Right ventricle myocardium inferior (tissue), 1 donor: ENCODE measurements at regions not wholly inside any gene's neighbourhood (a gene's known extent, or its start where the extent isn't known, plus 50 kb on each side); places are given as distances from the start of the nearest gene placed in this dataset.
"Not testable (repeated sequence)": the region's sequence is repeated elsewhere in the genome, so short reads cannot be mapped to it uniquely, and the experiment has no call there.

ENCODE experiments used
- ATAC-seq: fragments of 200-7000 bp; cut with Tn5 transposase; one replicate; pipeline ENCODE4 v1.9.1; 2020; ENCODE audit warnings: mild to moderate bottlenecking, moderate library complexity
- DNase-seq: peaks from one replicate; pipeline ENCODE4 v3.0.0; 2021; ENCODE audit errors: missing footprints
- intact Hi-C: fragments of 100-400 bp; cut with DNase I; formaldehyde crosslinking; loops from one replicate; pipeline ENCODE4 v1.11.0; 2022
- donor health status: DM: no; HTN: yes; CAD: no; lungs with severe emphysema.

DNA sequence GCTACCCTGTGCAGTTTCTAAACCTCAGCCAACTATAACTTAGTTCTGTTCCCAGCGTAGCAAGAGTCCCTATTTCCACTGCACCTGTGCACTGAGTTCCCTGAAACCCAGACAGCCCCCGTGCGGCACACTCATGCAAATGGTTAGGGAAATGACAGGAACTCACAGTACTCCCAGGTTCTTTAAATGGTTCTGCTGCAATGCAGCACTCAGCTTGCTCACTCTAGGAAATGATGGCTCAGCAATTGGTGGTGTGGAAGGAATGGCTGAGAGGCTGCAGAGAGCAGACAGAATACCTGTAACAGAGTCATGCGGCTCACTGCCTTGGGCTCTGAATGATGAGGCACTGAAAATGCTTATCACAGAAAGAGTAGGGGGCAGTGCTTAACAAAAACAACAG lies 143.0 kb downstream of the RAD51AP2 start:
- no peak for ATAC-seq
- no peak for DNase-seq
- intact Hi-C loops: no loop called here

DNA sequence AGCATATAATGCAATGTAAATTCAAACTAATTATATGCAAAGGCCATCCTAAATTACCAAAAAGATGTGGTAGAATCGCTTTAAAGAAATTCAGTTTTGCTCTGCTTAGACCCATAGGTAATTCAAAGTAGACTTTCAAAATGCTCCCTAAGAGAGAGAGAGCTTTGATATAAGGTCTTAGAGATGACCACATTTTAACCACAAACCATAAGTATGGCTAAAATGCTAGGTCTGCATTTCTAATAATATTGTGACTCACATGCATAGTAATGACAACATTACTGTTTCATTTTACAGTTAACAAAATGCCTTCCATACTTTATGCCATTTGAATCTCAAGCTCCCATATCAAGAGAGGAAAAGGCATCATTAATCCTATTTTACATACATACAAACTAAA lies 144.5 kb downstream of the RAD51AP2 start:
- no peak for ATAC-seq

DNA sequence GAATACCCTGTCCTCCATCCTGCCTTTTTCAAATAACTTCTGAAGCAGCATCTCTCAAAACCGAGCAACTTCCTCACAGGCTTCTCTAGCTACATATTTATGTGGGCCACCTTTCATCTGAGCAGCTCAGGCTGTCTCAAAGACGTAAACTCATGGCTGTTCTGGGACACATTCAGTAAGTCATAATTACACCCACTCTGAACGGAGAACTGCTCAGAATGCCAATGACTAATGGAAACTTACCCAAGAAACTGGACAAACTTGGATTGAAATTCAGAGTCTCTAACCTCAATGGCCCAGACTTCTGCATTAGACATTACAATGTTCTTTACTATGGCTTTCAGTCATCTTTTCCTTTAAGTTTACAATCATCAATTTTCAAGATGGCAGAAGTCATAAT lies 145.2 kb downstream of the RAD51AP2 start:
- DNase-seq (no peak), ATAC-seq (no peak)
- intact Hi-C loops: no loop called here

More for the DNA sequence above, 144.5 kb downstream of the RAD51AP2 start:
- intact Hi-C loops: no loop called here
- DNase-seq: no peak

DNA sequence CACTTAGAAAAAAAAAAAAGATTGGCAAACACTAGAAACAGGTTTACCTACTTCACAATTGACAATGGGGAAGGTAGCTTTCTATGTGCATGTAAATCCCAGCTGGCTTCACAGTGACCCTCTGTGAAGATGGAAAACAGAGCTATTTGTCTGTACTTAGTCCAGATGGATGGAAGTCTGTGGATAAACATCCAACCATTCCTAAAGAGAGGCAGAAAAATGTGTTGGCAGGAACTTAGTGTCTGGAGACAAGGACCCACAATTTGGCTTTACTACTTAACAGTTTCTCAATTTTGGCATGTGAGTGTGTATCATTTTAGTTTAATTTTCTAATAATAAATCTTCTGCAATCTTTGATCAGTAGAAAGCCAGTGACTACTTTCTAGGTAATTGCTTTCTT lies 154.4 kb downstream of the RAD51AP2 start:
- no peak for DNase-seq
- intact Hi-C loops: no loop called here

DNA sequence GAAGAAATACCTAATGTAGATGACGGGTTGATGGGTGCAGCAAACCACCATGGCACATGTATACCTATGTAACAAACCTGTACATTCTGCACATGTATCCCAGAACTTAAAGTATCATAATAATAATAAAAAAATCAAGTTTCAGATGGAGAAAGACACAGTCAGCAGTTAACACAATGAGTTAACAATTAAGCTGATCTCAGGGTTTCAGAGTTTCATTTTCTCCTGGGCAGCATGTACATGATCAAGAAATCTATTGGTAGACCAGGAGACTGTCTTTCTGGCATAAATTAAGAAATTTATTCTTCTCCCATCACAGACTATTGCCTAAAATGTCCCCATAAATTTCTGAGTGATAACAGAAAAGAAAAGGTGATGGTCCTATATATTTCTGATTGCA lies 155.3 kb downstream of the RAD51AP2 start:
- DNase-seq (no peak), ATAC-seq (no peak)
- intact Hi-C loops: no loop called here

More for the DNA sequence above, 154.4 kb downstream of the RAD51AP2 start:
- ATAC-seq: no peak

DNA sequence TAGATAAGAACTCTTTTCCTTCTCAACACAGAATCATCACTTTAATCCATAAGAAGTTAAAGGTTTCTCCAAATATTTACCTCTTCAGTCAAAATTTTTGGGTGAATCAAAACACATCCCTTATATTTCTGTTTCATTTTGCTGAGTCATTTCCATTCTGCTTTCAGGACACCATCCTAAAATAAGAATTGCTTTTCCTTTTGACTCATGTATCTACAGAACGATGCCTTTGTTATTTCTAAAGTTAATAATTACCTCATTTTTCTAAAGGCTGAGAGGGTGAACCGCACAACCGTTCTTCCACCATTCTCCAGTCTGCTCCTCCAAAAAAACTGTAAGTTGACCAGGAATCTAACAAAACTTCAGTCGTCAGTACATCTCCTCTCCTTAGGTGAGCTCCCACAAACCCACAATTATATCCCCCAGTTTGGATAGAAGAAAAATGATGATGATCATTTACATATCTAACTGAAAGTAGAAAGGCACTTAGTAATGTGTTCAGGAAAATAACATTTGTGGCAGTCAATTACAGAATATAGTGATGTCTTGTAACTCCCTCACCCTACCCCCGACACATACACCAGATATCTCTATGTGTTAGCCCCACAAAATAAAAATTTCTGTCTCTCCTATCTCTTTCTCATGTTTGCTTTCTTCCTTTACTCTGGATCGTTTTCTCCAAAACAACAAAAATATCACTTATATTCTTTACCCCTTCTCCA lies 162.5 kb downstream of the RAD51AP2 start:
- intact Hi-C loops: no loop called here
- ATAC-seq (no peak), DNase-seq (no peak)

DNA sequence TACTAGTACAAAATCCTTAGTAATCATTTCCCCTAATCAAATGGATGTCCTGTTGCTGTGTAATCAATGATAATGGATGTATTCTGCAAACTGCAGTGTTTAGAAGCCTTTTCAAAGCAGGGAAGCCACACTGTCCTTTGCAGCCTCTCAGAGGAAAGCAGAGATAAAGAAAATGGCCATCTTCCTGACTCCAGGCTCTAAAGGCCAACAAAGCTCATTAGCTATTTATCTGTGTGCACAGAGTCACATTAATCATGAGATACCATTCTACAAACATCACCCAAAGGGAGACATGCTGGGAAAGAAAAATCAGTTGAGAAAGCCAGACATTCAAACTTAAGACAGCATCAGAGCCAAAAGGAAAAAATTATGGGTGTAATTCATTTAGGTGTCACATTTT lies 165.0 kb downstream of the RAD51AP2 start:
- DNase-seq: no peak

DNA sequence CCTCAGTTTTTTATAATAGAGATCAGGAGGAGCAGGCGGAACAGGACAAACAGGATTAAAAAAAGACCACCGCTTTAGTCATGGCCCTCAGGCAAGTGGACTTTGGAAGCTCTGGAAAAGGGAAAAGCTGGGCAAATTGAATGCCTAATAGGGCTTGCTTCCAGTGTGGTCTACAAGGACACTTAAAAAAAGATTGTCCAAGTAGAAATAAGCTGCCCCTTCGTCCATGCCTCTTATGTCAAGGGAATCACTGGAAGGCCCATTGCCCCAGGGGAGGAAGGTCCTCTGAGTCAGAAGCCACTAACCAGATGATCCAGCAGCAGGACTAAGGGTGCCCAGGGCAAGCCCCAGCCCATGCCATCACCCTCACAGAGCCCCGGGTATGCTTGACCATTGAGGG lies 175.5 kb downstream of the RAD51AP2 start:
- intact Hi-C loops, DNase-seq, ATAC-seq: not testable (repeated sequence)

More for the DNA sequence above, 165.0 kb downstream of the RAD51AP2 start:
- no peak for ATAC-seq
- intact Hi-C loops: no loop called here

DNA sequence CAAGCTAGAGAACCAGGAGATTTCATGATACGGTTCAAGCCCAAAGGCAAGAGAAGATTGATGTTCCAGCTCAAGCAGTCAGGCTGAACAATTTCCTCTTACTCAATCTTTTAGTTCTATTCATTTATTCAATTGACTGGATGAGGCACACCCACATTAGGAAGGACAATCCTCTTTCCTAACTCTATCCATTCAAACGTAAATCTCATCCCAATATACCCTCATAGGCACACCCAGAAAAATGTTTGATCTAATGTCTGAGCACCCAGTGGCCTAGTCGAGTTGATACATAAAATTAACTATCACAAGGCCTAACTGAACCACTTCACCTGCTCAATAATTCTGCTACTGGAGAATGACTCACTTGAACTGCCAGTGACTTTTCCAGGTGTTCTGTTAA lies 180.7 kb downstream of the RAD51AP2 start:
- DNase-seq (no peak), ATAC-seq (no peak)
- intact Hi-C loops: no loop called here

DNA sequence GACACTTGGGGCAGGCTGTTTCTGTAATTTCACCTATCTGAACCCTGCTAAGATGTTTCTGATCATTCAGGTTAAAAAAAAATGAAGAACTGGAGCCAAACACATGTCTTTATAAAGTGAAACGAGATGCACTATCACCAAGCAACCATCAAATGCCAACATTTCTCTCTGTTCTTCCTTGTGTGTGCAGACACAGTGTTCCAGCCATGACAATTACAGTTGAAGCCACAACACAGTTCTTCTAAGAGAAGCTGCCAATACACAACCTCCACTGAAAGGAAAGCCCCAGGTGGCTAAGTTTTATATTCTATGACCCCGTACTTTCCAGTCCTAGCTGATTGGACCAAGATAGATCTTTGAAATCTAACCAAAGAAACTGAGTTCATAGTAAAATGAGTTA lies 181.8 kb downstream of the RAD51AP2 start:
- intact Hi-C loops: no loop called here
- ATAC-seq: no peak
- DNase-seq: no peak

DNA sequence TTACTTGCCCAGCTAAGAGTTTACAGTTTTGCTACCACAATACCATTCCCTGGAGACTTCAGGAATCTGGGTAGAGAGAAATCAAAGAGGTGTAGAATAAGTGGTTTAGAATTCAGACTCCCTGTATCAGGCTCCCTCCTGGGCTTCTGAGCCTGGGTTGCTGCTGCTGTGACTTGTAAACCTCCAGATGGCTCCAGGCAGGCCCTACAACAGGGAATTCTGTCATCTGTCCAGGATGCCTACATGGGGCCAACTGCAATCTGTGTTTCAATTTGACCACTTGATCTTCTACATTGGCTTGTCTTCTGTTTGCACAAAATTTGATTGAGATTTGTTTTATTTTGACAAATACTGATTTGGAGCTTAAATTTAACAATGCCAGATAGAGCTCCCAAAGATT lies 183.9 kb downstream of the RAD51AP2 start:
- DNase-seq (no peak), ATAC-seq (no peak)
- intact Hi-C loops: no loop called here

DNA sequence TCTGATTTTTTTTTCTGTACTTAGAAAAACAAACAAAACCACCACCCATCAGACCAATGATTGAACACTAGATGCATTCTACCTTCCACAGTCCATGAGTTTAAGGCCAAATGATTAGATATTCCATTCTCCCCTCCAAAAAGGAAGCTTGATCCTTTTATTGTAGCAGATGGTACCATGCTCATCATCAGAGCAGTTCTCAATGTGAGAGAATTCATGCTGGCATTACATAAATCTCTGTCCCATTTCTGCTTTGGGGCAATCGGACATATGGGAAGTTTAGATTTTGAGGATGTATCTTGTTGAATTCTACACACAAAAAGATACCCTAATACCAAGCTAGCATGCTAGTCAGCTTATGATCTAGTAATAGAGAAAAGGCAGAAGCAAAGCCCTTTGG lies 186.6 kb downstream of the RAD51AP2 start:
- ATAC-seq (no peak), DNase-seq (no peak)
- intact Hi-C loops: no loop called here

DNA sequence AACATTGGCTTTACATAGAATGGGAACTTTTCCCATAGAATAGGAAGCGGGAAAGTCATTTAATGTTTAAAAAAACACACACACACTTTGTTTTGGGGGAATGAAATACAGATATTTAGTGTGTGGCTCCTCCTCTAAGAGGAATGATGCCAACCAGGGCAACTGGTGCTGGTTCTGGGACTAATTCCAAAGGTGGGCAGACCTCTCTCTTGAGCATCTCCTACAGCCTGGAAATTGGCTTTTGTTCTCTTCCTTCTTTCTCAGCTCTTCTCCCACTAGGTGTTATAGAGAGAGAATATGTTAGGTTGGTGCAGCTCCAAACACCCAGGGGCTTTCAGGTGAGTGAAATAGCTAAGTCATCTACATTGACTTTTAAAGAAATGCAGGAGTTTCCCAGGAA lies 190.1 kb downstream of the RAD51AP2 start:
- intact Hi-C loops: no loop called here
- ATAC-seq (no peak), DNase-seq (no peak)

DNA sequence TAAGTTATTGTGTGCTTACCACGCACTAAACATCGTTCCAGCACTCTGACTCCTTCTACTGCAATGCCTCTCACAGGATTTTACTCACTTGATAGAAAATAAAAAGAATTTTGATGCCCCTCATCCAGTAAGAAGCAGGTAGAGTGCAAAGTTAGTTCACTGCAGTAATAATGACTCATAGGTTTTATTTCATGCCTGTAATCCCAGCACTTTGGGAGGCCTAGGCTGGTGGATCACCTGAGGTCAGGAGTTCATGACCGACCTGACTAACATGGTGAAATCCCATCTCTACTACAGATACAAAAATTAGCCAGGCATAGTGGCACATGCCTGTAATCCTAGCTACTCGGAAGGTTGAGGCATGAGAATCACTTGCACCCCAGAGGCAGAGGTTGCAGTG lies 190.6 kb downstream of the RAD51AP2 start:
- ATAC-seq (no peak), DNase-seq (no peak)
- intact Hi-C loops: no loop called here

DNA sequence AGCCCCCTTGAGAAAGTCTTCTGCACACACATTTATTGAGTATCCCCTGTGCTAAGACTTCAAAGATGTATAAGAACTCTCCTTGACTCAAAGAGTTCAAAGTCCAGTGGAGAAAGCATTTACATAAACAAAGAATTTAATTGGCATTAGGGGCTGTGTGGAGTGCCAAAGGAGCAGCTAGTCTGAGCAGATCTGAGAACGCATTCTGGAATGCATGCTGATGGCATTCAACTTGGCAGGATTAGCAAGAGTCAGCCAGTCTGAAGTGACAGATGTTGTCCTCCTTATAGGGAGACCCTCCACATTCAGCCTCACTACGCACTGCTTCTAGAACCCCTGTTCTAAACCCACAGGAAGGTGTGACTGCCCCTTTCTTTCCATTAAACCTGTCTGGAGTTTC lies 191.5 kb downstream of the RAD51AP2 start:
- ATAC-seq: no peak
- intact Hi-C loops: no loop called here
- DNase-seq: no peak

DNA sequence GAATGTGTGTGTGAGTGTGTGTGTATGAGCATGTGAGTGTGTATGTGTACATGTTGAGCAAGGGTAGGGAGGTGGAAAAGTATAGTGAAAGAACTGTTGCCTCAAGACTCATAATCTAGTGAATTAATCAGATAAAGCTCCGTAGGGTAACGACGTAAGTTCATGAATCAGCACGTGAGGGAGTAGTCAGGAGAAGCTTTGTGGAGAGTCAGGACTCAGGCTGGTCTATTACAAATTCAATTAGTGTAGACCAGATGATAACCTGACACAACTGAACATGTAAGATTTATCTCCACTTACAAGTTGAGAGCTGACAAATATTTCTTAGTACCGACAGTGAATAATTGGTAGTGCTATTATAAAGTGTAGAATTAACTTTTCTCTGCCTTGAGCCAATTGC lies 194.5 kb downstream of the RAD51AP2 start:
- DNase-seq (no peak), ATAC-seq (no peak)
- intact Hi-C loops: no loop called here

DNA sequence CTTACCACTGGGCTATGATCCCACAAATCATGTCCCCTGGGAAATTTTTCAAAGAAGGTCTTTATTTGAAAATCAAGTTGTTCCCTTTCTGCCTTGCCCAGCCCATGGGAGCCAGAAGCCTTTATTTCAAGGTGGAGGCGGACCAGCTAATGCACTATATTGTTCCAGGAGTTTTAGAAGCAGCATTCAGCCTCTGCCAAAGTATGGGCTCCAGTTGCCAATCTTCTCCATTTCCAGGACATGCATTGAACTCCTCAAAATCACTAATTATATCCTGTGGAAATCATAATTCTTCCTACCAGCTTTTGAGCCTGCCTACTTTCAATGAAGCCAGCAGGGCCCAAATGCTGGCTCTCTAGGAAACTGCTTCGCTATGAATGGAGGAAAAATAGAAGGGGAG lies 195.8 kb downstream of the RAD51AP2 start:
- no peak for DNase-seq
- no peak for ATAC-seq
- intact Hi-C loops: no loop called here

DNA sequence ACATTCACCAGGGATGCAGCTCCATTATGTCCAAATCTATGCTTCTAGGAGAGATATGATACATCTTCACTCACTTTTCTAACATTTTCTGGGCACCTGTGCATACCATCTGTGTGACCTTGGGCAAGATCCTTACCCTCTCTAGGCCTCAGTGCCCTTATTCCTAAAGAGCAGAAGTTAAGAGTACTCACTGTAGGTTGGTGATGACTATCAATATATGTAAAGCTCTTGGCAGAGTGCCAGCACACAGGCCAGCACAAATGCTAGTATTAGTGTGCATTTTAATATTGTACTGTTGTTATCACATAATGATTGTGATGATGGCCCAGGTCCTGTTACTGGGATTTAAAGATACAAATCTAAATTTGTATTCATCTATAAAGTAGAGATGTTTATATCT lies 199.2 kb downstream of the RAD51AP2 start:
- intact Hi-C loops: no loop called here
- no peak for ATAC-seq
- DNase-seq: no peak

DNA sequence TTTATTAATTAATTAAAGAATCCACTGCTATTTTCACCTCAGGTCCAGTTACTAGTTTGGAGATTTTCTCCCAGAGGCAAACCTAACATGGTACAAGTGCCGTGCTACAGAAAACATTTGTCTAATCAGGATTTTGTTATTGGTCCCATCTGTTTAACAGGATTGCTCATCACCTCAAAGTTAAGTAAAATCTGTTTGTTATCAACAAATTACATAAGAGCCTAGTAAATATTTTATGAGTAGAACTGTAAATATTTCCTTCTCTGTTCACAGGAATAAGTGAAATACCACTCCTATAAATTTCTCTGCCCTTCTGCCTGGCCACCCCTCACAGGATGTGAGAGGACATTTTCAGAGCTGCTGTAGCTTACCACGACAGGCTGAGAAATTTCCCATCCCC lies 200.2 kb downstream of the RAD51AP2 start:
- intact Hi-C loops: no loop called here
- ATAC-seq (no peak), DNase-seq (no peak)

DNA sequence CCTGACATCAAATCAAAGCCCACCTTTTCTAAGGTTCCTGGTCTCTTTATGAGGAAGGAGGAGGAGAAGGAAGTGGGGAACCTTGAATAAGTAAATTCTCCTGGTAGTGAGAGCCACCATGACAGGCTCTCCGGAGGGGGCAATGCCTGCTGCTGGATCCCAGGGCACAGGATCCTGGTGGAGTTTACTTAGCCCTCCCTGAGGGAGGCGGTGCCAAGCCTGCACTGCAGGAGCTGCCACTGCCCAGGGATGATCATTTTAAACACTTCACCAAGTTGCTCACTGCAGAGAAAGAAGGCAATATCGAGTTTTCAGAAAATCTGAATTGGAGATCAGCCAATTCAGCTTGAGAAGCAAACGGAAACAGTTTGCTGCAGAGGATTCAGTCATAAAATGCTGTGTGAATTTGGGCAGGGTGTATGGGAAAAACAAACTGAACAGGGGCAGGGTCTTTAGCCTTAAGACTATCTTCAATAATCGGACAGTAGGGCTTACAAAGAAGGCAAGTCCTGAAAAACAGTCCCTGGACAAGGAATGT lies 200.7 kb downstream of the RAD51AP2 start:
- ATAC-seq: no peak
- intact Hi-C loops: no loop called here
- no peak for DNase-seq

DNA sequence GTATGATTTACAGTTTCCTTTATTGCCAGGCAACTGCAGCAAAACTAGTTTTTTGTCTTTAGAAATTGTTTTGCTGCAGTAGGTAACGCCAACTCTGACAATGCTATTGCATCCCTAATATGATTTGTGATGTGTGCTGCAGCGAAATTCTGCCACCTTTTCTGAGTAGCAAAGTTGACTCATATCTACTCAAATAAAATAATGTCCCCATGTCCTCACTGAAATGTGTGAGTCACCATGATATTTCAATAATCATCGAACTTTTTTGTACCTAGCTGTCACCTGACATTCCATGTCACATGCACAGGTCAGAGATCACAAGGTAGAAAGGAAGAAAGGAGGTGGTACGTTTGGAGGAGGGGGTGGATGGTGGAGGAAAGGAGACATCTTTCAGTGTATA lies 205.0 kb downstream of the RAD51AP2 start:
- ATAC-seq (no peak), DNase-seq (no peak)
- intact Hi-C loops: no loop called here
